OCI-LY1 (cell line): ENCODE measurements at regions not wholly inside any gene's neighbourhood (a gene's known extent, or its start where the extent isn't known, plus 50 kb on each side); places are given as distances from the start of the nearest gene placed in this dataset.

ENCODE experiments used
- H2AFZ ChIP-seq: fragments of 200-600 bp; sonication (generic), shearing (Covaris generic); 2 replicates; pipeline ENCODE4 v1.6.0; 2014; ENCODE audit warnings: antibody characterized with exemption, mild to moderate bottlenecking, low read length
- H3F3A ChIP-seq: fragments of 200-600 bp; sonication (generic), shearing (Covaris generic); 2 replicates; pipeline ENCODE4 v1.6.0; 2014; ENCODE audit warnings: mild to moderate bottlenecking, antibody characterized with exemption, low read length, moderate library complexity; ENCODE audit not compliant: insufficient read depth
- H3K27ac ChIP-seq: fragments of 200-600 bp; sonication (generic); 2 replicates; pipeline ENCODE4 v1.5.1; 2014; ENCODE audit warnings: low read length, mixed run types, mild to moderate bottlenecking, low read depth; ENCODE audit not compliant: poor library complexity, severe bottlenecking
- H3K27me3 ChIP-seq: fragments of 200-600 bp; sonication (generic); 2 replicates; pipeline ENCODE4 v1.6.0; 2014; ENCODE audit warnings: antibody characterized with exemption, mild to moderate bottlenecking, low read length, moderate library complexity; ENCODE audit not compliant: insufficient read depth
- H3K36me3 ChIP-seq: fragments of 200-600 bp; sonication (generic); 2 replicates; pipeline ENCODE4 v1.6.1; 2014; ENCODE audit warnings: mild to moderate bottlenecking, antibody characterized with exemption, low read length, moderate library complexity, mixed read lengths; ENCODE audit not compliant: insufficient read depth
- H3K4me1 ChIP-seq: fragments of 200-600 bp; sonication (generic); 2 replicates; pipeline ENCODE4 v1.5.1; 2014; ENCODE audit warnings: mild to moderate bottlenecking, low read length, moderate library complexity; ENCODE audit not compliant: insufficient read depth, severe bottlenecking
- H3K4me2 ChIP-seq: fragments of 200-600 bp; sonication (generic), shearing (Covaris generic); 2 replicates; pipeline ENCODE4 v1.6.1; 2014; ENCODE audit warnings: low read length
- H3K4me3 ChIP-seq: fragments of 200-600 bp; sonication (generic); 2 replicates; pipeline ENCODE4 v1.5.1; 2014; ENCODE audit warnings: low read length, low read depth, mild to moderate bottlenecking, mixed read lengths; ENCODE audit not compliant: poor library complexity, severe bottlenecking
- H3K79me2 ChIP-seq: fragments of 200-600 bp; shearing (Covaris generic); 2 replicates; pipeline ENCODE4 v1.6.1; 2016; ENCODE audit warnings: mixed run types, low read length, mixed read lengths; ENCODE audit not compliant: insufficient read depth
- H3K9ac ChIP-seq: fragments of 200-600 bp; sonication (generic), shearing (Covaris generic); 2 replicates; pipeline ENCODE4 v1.6.1; 2014; ENCODE audit warnings: mild to moderate bottlenecking, low read length, mixed read lengths
- H3K9me2 ChIP-seq: fragments of 200-600 bp; sonication (generic), shearing (Covaris generic); 2 replicates; pipeline ENCODE4 v1.6.1; 2014; ENCODE audit warnings: low read depth, mild to moderate bottlenecking, low read length, mixed read lengths
- H3K9me3 ChIP-seq: fragments of 200-600 bp; shearing (Covaris generic); 2 replicates; pipeline ENCODE4 v1.6.1; 2014; ENCODE audit warnings: low read length, mixed read lengths
- H4K20me1 ChIP-seq: fragments of 200-600 bp; sonication (generic), shearing (Covaris generic); 2 replicates; pipeline ENCODE4 v1.6.0; 2016; ENCODE audit warnings: mild to moderate bottlenecking, low read length; ENCODE audit not compliant: insufficient read depth
- EZH2 ChIP-seq: fragments of 200-600 bp; sonication (generic), shearing (Covaris generic); IDR thresholded peaks from 2 replicates; pipeline ENCODE4 v1.8.0; 2017; ENCODE audit warnings: borderline replicate concordance, mixed run types, mild to moderate bottlenecking, antibody characterized with exemption, low read length, moderate library complexity, mixed read lengths
- TF ChIP-seq, protein P1 (sequence below): fragments of 200-600 bp; sonication (generic), shearing (Covaris generic); IDR thresholded peaks from 2 replicates; pipeline ENCODE4 v1.5.1; 2017; ENCODE audit warnings: mild to moderate bottlenecking, antibody characterized with exemption, low read length, moderate library complexity, mixed read lengths

DNA sequence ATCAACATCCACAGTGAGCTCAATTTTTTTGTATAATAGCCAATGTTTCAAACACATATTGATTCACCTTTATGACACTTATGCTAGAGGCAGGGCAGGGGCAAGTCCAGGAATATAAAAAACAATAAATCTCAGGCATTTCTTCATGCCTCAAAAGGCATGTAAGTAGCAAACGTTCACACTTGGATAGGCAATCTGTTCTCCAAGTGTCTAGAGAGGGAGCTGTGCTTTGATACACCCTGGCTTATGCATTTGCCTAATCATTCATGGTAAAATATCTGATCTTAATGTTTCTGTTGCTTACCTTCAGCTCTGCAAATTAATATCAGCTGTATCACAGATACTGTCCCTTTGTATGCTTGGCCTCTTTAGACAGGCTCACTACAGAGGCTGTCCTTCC, 464.5 kb upstream of the SETBP1 start:
- H3F3A ChIP-seq = no peaks in the 10 kb centered on the region
- no peak for TF ChIP-seq EZH2
- TF ChIP-seq, protein P1, sequence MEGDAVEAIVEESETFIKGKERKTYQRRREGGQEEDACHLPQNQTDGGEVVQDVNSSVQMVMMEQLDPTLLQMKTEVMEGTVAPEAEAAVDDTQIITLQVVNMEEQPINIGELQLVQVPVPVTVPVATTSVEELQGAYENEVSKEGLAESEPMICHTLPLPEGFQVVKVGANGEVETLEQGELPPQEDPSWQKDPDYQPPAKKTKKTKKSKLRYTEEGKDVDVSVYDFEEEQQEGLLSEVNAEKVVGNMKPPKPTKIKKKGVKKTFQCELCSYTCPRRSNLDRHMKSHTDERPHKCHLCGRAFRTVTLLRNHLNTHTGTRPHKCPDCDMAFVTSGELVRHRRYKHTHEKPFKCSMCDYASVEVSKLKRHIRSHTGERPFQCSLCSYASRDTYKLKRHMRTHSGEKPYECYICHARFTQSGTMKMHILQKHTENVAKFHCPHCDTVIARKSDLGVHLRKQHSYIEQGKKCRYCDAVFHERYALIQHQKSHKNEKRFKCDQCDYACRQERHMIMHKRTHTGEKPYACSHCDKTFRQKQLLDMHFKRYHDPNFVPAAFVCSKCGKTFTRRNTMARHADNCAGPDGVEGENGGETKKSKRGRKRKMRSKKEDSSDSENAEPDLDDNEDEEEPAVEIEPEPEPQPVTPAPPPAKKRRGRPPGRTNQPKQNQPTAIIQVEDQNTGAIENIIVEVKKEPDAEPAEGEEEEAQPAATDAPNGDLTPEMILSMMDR = no peak
- no peak overlapping the region for H3K4me3 ChIP-seq
- no peaks in the 10 kb centered on the region for H3K79me2 ChIP-seq
- no peak overlapping the region for H3K27ac ChIP-seq
- H3K9me3 ChIP-seq = no peaks in the 10 kb centered on the region
- no peaks in the 10 kb centered on the region for H3K27me3 ChIP-seq
- H3K9me2 ChIP-seq = no peaks in the 10 kb centered on the region
- no peak overlapping the region for H2AFZ ChIP-seq
- H3K4me2 ChIP-seq = no peak overlapping the region
- no peaks in the 10 kb centered on the region for H4K20me1 ChIP-seq
- no peaks in the 10 kb centered on the region for H3K36me3 ChIP-seq
- H3K4me1 ChIP-seq = no peaks in the 10 kb centered on the region
- no peak overlapping the region for H3K9ac ChIP-seq

DNA sequence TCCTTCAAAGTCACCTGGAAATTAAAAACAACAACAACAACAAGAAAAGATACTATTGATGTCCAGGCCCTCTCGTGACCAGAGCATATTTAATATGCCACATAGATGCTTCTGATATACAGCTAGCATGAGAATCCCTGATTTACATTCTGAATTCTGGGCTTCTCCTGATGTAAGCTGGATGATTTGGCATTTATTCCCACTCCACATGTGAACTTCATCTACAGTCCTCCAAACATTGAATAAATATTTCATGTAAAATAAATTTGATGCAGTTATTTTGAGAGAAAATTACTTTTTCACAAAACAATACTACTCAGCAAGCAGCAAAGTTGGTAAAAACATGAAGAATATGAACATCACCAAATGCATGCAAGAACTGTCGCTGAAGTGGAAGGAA, 453.2 kb upstream of the SETBP1 start:
- Histone ChIP-seq H3K9me2 (no peaks in the 10 kb centered on the region), H4K20me1 (no peaks in the 10 kb centered on the region), H3K79me2 (no peaks in the 10 kb centered on the region), H3K4me1 (no peaks in the 10 kb centered on the region), H3K27ac (no peak overlapping the region), H3K9ac (no peak overlapping the region), H3K4me2 (no peak overlapping the region), H3K9me3 (no peaks in the 10 kb centered on the region), H3K4me3 (no peak overlapping the region), H3K27me3 (no peaks in the 10 kb centered on the region), H2AFZ (no peak overlapping the region), H3F3A (no peaks in the 10 kb centered on the region), H3K36me3 (no peaks in the 10 kb centered on the region)
- TF ChIP-seq, protein P1 = no peak
- TF ChIP-seq EZH2 = no peak

DNA sequence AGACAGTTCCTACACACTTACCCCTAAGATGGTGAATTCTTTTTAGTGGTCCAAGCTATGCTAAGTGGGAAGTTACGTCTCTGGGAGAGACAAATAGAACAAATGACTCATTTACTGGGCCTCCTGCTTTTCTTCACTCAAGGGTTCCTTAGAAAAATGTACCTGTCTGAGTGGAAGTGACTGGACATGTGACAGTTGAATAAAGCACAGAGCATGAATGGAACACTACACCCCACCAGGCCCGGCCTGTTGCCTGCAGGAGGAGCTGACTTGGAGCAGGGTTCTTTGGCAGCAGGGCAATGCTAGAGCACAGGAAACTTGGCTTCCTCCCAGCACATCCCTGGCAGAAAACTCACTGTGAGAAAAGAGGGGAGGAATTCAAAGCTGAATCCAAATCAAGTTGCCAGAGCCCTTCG, 451.0 kb upstream of the SETBP1 start:
- TF ChIP-seq, protein P1 = no peak
- no peak for TF ChIP-seq EZH2
- H3K9me3 ChIP-seq = no peaks in the 10 kb centered on the region
- no peak overlapping the region for H3K27ac ChIP-seq
- no peaks in the 10 kb centered on the region for H3K36me3 ChIP-seq
- H2AFZ ChIP-seq = no peak overlapping the region
- no peaks in the 10 kb centered on the region for H3F3A ChIP-seq
- no peaks in the 10 kb centered on the region for H4K20me1 ChIP-seq
- H3K9me2 ChIP-seq = no peaks in the 10 kb centered on the region
- H3K9ac ChIP-seq = no peak overlapping the region
- no peaks in the 10 kb centered on the region for H3K27me3 ChIP-seq
- no peak overlapping the region for H3K4me3 ChIP-seq
- no peaks in the 10 kb centered on the region for H3K4me1 ChIP-seq
- H3K4me2 ChIP-seq = no peak overlapping the region
- H3K79me2 ChIP-seq = no peaks in the 10 kb centered on the region
